Stomach smooth muscle (tissue), 2 donors: ENCODE measurements at regions not wholly inside any gene's neighbourhood (a gene's known extent, or its start where the extent isn't known, plus 50 kb on each side); places are given as distances from the start of the nearest gene placed in this dataset.

Experiments used
- H3K27ac ChIP-seq: one replicate; pipeline ENCODE4 v1.7.0; 2013; ENCODE audit warnings: mild to moderate bottlenecking, low read length, inconsistent platforms
- H3K27me3 ChIP-seq, 2 donors: one replicate each; pipeline ENCODE4 v1.7.0; 2013; ENCODE audit warnings: low read length in 2 of 2; ENCODE audit not compliant: insufficient read depth in 2 of 2, control insufficient read depth in 1 of 2
- H3K36me3 ChIP-seq, 2 donors: one replicate each; pipeline ENCODE4 v1.7.0; 2013; ENCODE audit warnings: low read length in 2 of 2; ENCODE audit not compliant: control insufficient read depth in 2 of 2, insufficient read depth in 2 of 2
- H3K4me1 ChIP-seq: one replicate; pipeline ENCODE4 v1.7.0; 2013; ENCODE audit warnings: low read length; ENCODE audit not compliant: control insufficient read depth, insufficient read depth
- H3K4me3 ChIP-seq, 2 donors: one replicate each; pipeline ENCODE4 v1.7.0; 2013; ENCODE audit warnings: low read length in 2 of 2
- H3K9ac ChIP-seq, 2 donors: one replicate each; pipeline ENCODE4 v1.7.0; 2013; ENCODE audit warnings: low read length in 2 of 2, mild to moderate bottlenecking in 1 of 2
- H3K9me3 ChIP-seq, 2 donors: one replicate each; pipeline ENCODE4 v1.7.0; 2013; ENCODE audit warnings: low read length in 2 of 2; ENCODE audit not compliant: control insufficient read depth in 2 of 2
- donor health status: healthy.
- donor health status: Pancreatic carcinoma.

GRCh38 chr7:70846208-70846607, 285.7 kb upstream of the GALNT17 start:
- Histone ChIP-seq H3K27ac (no peak overlapping the region), H3K4me1 (no peaks in the 10 kb centered on the region), H3K27me3 (no peaks in the 10 kb centered on the region), H3K9me3 (peaks cover 2 to 4% of the 10 kb centered on the region in 2 donors), H3K9ac (no peak overlapping the region), H3K4me3 (no peak overlapping the region), H3K36me3 (no peaks in the 10 kb centered on the region)

- no peak overlapping the region for H3K27ac ChIP-seq
- no peak overlapping the region for H3K4me3 ChIP-seq
- H3K27me3 ChIP-seq: no peaks in the 10 kb centered on the region
- peaks cover 2 to 4% of the 10 kb centered on the region in 2 donors for H3K9me3 ChIP-seq
- no peaks in the 10 kb centered on the region for H3K36me3 ChIP-seq
- no peaks in the 10 kb centered on the region for H3K4me1 ChIP-seq
- no peak overlapping the region for H3K9ac ChIP-seq
These were observed 282.2 kb upstream of the GALNT17 start for GRCh38 chr7:70849580-70850235.

- H3K9ac ChIP-seq: no peak overlapping the region
- no peaks in the 10 kb centered on the region for H3K4me1 ChIP-seq
- no peak overlapping the region for H3K27ac ChIP-seq
- H3K4me3 ChIP-seq: no peak overlapping the region
- no peaks in the 10 kb centered on the region for H3K36me3 ChIP-seq
- peaks cover 0 to 3% of the 10 kb centered on the region in 2 donors for H3K27me3 ChIP-seq
- no peaks in the 10 kb centered on the region for H3K9me3 ChIP-seq
These were observed 276.6 kb upstream of the GALNT17 start for GRCh38 chr7:70855373-70855772.

GRCh38 chr7:70856901-70857630, 274.9 kb upstream of the GALNT17 start:
- Histone ChIP-seq H3K36me3 (no peaks in the 10 kb centered on the region), H3K4me1 (no peaks in the 10 kb centered on the region), H3K9me3 (peaks cover 0 to 6% of the 10 kb centered on the region in 2 donors)

GRCh38 chr7:70857793-70858545, 274.0 kb upstream of the GALNT17 start:
- Histone ChIP-seq H3K36me3 (no peaks in the 10 kb centered on the region), H3K4me3 (no peak overlapping the region), H3K27me3 (peaks cover 0 to 3% of the 10 kb centered on the region in 2 donors), H3K9ac (no peak overlapping the region), H3K9me3 (peaks cover 0 to 9% of the 10 kb centered on the region in 2 donors), H3K4me1 (no peaks in the 10 kb centered on the region), H3K27ac (no peak overlapping the region)

More at GRCh38 chr7:70856901-70857630, 274.9 kb upstream of the GALNT17 start:
- H3K9ac ChIP-seq: no peak overlapping the region
- H3K4me3 ChIP-seq: no peak overlapping the region
- H3K27me3 ChIP-seq: peaks cover 0 to 3% of the 10 kb centered on the region in 2 donors
- H3K27ac ChIP-seq: no peak overlapping the region

- Histone ChIP-seq H3K9ac (no peak overlapping the region), H3K27me3 (peaks cover 0 to 3% of the 10 kb centered on the region in 2 donors), H3K4me3 (no peak overlapping the region), H3K4me1 (no peaks in the 10 kb centered on the region), H3K9me3 (peaks cover 4 to 5% of the 10 kb centered on the region in 2 donors), H3K36me3 (no peaks in the 10 kb centered on the region), H3K27ac (no peak overlapping the region)
These were observed 264.4 kb upstream of the GALNT17 start for GRCh38 chr7:70867513-70867912.

- no peak overlapping the region for H3K9ac ChIP-seq
- H3K27ac ChIP-seq: no peak overlapping the region
- no peak overlapping the region for H3K4me3 ChIP-seq
- no peaks in the 10 kb centered on the region for H3K36me3 ChIP-seq
- H3K9me3 ChIP-seq: peaks cover 0 to 5% of the 10 kb centered on the region in 2 donors
- H3K4me1 ChIP-seq: no peaks in the 10 kb centered on the region
- peaks cover 0 to 3% of the 10 kb centered on the region in 2 donors for H3K27me3 ChIP-seq
These were observed 261.6 kb upstream of the GALNT17 start for GRCh38 chr7:70870349-70870748.

GRCh38 chr7:70872188-70872587, 259.8 kb upstream of the GALNT17 start:
- H3K27ac ChIP-seq: no peak overlapping the region
- H3K4me1 ChIP-seq: no peaks in the 10 kb centered on the region
- H3K36me3 ChIP-seq: no peaks in the 10 kb centered on the region
- no peak overlapping the region for H3K4me3 ChIP-seq
- H3K27me3 ChIP-seq: peaks cover 0 to 3% of the 10 kb centered on the region in 2 donors
- no peak overlapping the region for H3K9ac ChIP-seq
- H3K9me3 ChIP-seq: no peaks in the 10 kb centered on the region

- Histone ChIP-seq H3K9me3 (peaks cover 0 to 12% of the 10 kb centered on the region in 2 donors), H3K4me3 (no peak overlapping the region), H3K9ac (no peak overlapping the region), H3K27ac (no peak overlapping the region), H3K36me3 (no peaks in the 10 kb centered on the region), H3K27me3 (no peaks in the 10 kb centered on the region), H3K4me1 (no peaks in the 10 kb centered on the region)
These were observed 250.6 kb upstream of the GALNT17 start for GRCh38 chr7:70881167-70881847.

GRCh38 chr7:70883750-70884439, 248.0 kb upstream of the GALNT17 start:
- H3K36me3 ChIP-seq: no peaks in the 10 kb centered on the region
- peaks cover 0 to 20% of the 10 kb centered on the region in 2 donors for H3K9me3 ChIP-seq
- no peak overlapping the region for H3K27ac ChIP-seq
- no peaks in the 10 kb centered on the region for H3K4me1 ChIP-seq
- H3K9ac ChIP-seq: no peak overlapping the region
- no peak overlapping the region for H3K4me3 ChIP-seq
- H3K27me3 ChIP-seq: no peaks in the 10 kb centered on the region
